HepG2 (cell line): ENCODE measurements at regions not wholly inside any gene's neighbourhood (a gene's known extent, or its start where the extent isn't known, plus 50 kb on each side); places are given as distances from the start of the nearest gene placed in this dataset.

Experiments
- ATAC-seq: fragments of 200-7000 bp; cut with Tn5 transposase; 3 replicates; pipeline ENCODE4 v1.9.1; 2020; ENCODE audit warnings: mild to moderate bottlenecking, moderate library complexity
- BruUV-seq: library from RNA; stranded (reverse); fragments of 400-500 nt; replicated peaks from 2 replicates; lab custom pipeline; 2021; lab: Mats Ljungman, UMichigan
- CTCF ChIA-PET: fragments of 300-600 bp; formaldehyde crosslinking; extraction: SDS; loops from one replicate; lab custom pipeline; 2021; ENCODE audit warnings: low total read pairs, inconsistent platforms, low intra/inter-chr PET ratio; lab: Yijun Ruan, JAX
- POLR2A ChIA-PET: fragments of 350-600 bp; sonication (Branson Sonifier 250); formaldehyde crosslinking; loops from one replicate; lab custom pipeline; 2020; ENCODE audit warnings: antibody characterized with exemption, inconsistent platforms; lab: Yijun Ruan, JAX
- DNase-seq: peaks from one replicate; pipeline ENCODE4 v3.0.0-alpha.2; 2015; ENCODE audit warnings: low spot score
- FAIRE-seq: peaks from 3 replicates; lab custom pipeline; 2011; peaks lifted over from hg19 to GRCh38; lab: Jason Lieb, UNC
- H2AFZ ChIP-seq: one replicate; pipeline ENCODE4 v1.6.1; 2011; ENCODE audit warnings: low read length, inconsistent platforms
- H3K27ac ChIP-seq: fragments of 300-600 bp; 3 replicates; pipeline ENCODE4 v1.8.0; 2011; ENCODE audit warnings: mixed run types, mild to moderate bottlenecking, mixed read lengths, low read length, inconsistent platforms; ENCODE audit not compliant: insufficient read depth; ENCODE audit errors: extremely low read length
- H3K27me3 ChIP-seq, 2 experiments: fragments of 200-600 bp in 1 of 2; 2 replicates in 1 of 2; 3 replicates in 1 of 2; pipeline versions ENCODE4 v1.6.0 to v1.8.0; 2011; ENCODE audit warnings: low read length in 2 of 2, mild to moderate bottlenecking in 2 of 2, moderate library complexity in 2 of 2, inconsistent platforms in 1 of 2; ENCODE audit not compliant: insufficient read depth in 2 of 2, control insufficient read depth in 1 of 2
- H3K36me3 ChIP-seq, 2 experiments: fragments of 200-600 bp in 1 of 2; replicated peaks in 1 of 2; 2 replicates in 1 of 2; 3 replicates in 1 of 2; pipeline versions ENCODE4 v1.5.1 to v1.8.0; 2011; ENCODE audit warnings: low read length in 2 of 2, inconsistent platforms in 1 of 2; ENCODE audit not compliant: insufficient read depth in 2 of 2, control insufficient read depth in 1 of 2
- H3K4me1 ChIP-seq: 2 replicates; pipeline ENCODE4 v1.5.1; 2012; ENCODE audit warnings: low read length, inconsistent platforms; ENCODE audit not compliant: insufficient read depth
- H3K4me2 ChIP-seq: 2 replicates; pipeline ENCODE4 v1.6.0; 2011; ENCODE audit warnings: low read depth, low read length, inconsistent platforms
- H3K4me3 ChIP-seq, 3 experiments: fragments of 200-600 bp in 1 of 3; sonication (generic), shearing (Covaris generic) in 1 of 3; replicated peaks in 1 of 3; 2 replicates each; pipeline ENCODE4 v1.5.1; 2011 to 2016; ENCODE audit warnings: low read length in 3 of 3, inconsistent platforms in 2 of 3, low read depth in 2 of 3, mild to moderate bottlenecking in 2 of 3, control low read depth in 1 of 3, mixed read lengths in 1 of 3; ENCODE audit not compliant: insufficient read depth in 1 of 3
- H3K79me2 ChIP-seq: one replicate; pipeline ENCODE4 v1.6.1; 2011; ENCODE audit warnings: low read length, inconsistent platforms; ENCODE audit not compliant: insufficient read depth
- H3K9ac ChIP-seq: 2 replicates; pipeline ENCODE4 v1.6.0; 2011; ENCODE audit warnings: mild to moderate bottlenecking, low read depth, low read length, inconsistent platforms; ENCODE audit not compliant: insufficient read depth
- H3K9me3 ChIP-seq: 2 replicates; pipeline ENCODE4 v1.5.1; 2012; ENCODE audit warnings: mild to moderate bottlenecking, low read length
- H4K20me1 ChIP-seq: 2 replicates; pipeline ENCODE4 v1.6.0; 2011; ENCODE audit warnings: inconsistent platforms, mild to moderate bottlenecking, low read length, moderate library complexity; ENCODE audit not compliant: insufficient read depth
- CCAR2 ChIP-seq: fragments of 200-400 bp; formaldehyde crosslinking; optimal IDR thresholded peaks from 2 replicates; pipeline ENCODE3; 2018; ENCODE audit warnings: low read depth, mild to moderate bottlenecking, low read length, moderate library complexity
- DPF2 ChIP-seq: sonication (generic); formaldehyde crosslinking; IDR thresholded peaks from 2 replicates; pipeline ENCODE4 v1.4.0; 2020; ENCODE audit warnings: mild to moderate bottlenecking, low read depth, missing genetic modification reagents, borderline replicate concordance
- EED ChIP-seq: sonication (generic); formaldehyde crosslinking; IDR thresholded peaks from 2 replicates; pipeline ENCODE4 v1.5.0; 2020; ENCODE audit warnings: mild to moderate bottlenecking, missing genetic modification reagents
- HDAC2 ChIP-seq: sonication (generic); formaldehyde crosslinking; IDR thresholded peaks from 2 replicates; pipeline ENCODE4 v1.4.0; 2020; ENCODE audit warnings: missing genetic modification reagents
- HNRNPUL1 ChIP-seq: fragments of 200-400 bp; formaldehyde crosslinking; IDR thresholded peaks from 2 replicates; pipeline ENCODE4 v1.6.1; 2017; ENCODE audit warnings: low read depth, mild to moderate bottlenecking, low read length, moderate library complexity
- MIXL1 ChIP-seq: IDR thresholded peaks from 2 replicates; pipeline ENCODE4 v1.6.1; 2016
- NFKBIZ ChIP-seq: IDR thresholded peaks from 2 replicates; pipeline ENCODE4 v1.6.1; 2018; ENCODE audit warnings: missing genetic modification reagents, missing compliant biosample characterization
- RFXANK ChIP-seq: IDR thresholded peaks from 2 replicates; pipeline ENCODE4 v1.6.1; 2016
- TSC22D2 ChIP-seq: sonication (generic); formaldehyde crosslinking; IDR thresholded peaks from 2 replicates; pipeline ENCODE4 v1.5.1; 2020; ENCODE audit warnings: missing genetic modification reagents, mild to moderate bottlenecking, borderline replicate concordance
- ZBTB20 ChIP-seq: sonication (generic); formaldehyde crosslinking; IDR thresholded peaks from 2 replicates; pipeline ENCODE4 v1.8.1; 2023; ENCODE audit warnings: missing genetic modification reagents, low read depth, mild to moderate bottlenecking, borderline replicate concordance
- ZNF24 ChIP-seq: fragments of 450-650 bp; IDR thresholded peaks from 2 replicates; pipeline ENCODE4 v1.6.1; 2017; ENCODE audit warnings: antibody characterized with exemption, mild to moderate bottlenecking
- ZNF281 ChIP-seq: sonication (generic); formaldehyde crosslinking; IDR thresholded peaks from 2 replicates; pipeline ENCODE4 v1.4.0; 2020; ENCODE audit warnings: missing genetic modification reagents, borderline replicate concordance
- ZNF343 ChIP-seq: sonication (generic); formaldehyde crosslinking; IDR thresholded peaks from 2 replicates; pipeline ENCODE4 v1.4.0; 2020; ENCODE audit warnings: mild to moderate bottlenecking, missing genetic modification reagents
- ZNF383 ChIP-seq: sonication (generic); formaldehyde crosslinking; IDR thresholded peaks from 2 replicates; pipeline ENCODE4 v1.4.0; 2020; ENCODE audit warnings: missing genetic modification reagents, mild to moderate bottlenecking, borderline replicate concordance
- ZNF770 ChIP-seq: sonication (generic); formaldehyde crosslinking; IDR thresholded peaks from 2 replicates; pipeline ENCODE4 v1.5.0; 2020; ENCODE audit warnings: mild to moderate bottlenecking, missing genetic modification reagents
- WGBS: methylation state at CpG from one replicate; pipeline ENCODE4 v1.1.6; 2017; ENCODE audit warnings: low lambda C conversion rate; 5-methylcytosine and 5-hydroxymethylcytosine counted together
- in situ Hi-C: cut with HindIII; loops from 2 replicates; pipeline ENCODE4 v1.10.0; 2017; ENCODE audit warnings: low pct_unique_long_range_greater_than_20kb; ENCODE audit not compliant: extremely low pct_ligation_motif_present
- intact Hi-C: fragments of 100-400 bp; cut with micrococcal nuclease; formaldehyde crosslinking; loops from one replicate; pipeline ENCODE4 v1.10.0; 2022; ENCODE audit not compliant: unreplicated experiment
- TF ChIP-seq, protein P1 (sequence below): sonication (generic); formaldehyde crosslinking; IDR thresholded peaks from 2 replicates; pipeline ENCODE4 v1.4.0; 2020; ENCODE audit warnings: mild to moderate bottlenecking, missing genetic modification reagents

DNA sequence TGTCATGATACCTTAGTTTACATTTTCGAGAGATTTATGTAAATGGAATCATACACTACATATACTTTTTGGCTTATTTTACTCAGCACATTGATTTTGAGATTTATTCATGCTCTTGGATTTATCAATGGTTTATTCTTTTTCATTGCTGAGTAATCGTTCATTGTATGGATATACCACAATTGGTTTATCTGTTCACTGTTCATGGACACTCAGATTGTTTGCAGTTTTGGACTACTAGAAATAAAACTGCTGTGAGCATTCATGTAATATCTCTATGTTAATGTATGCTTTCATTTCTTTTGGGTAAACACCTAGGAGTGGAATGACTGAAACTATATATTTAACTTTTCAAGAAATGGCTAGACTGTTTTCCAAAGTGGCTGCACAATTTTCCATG, 550.9 kb upstream of the ADAMTS9 start:
- H3K4me1 ChIP-seq: no peaks in the 10 kb centered on the region
- no peak overlapping the region for H2AFZ ChIP-seq
- no peak for TF ChIP-seq HNRNPUL1
- no peak for TF ChIP-seq RFXANK
- no peak for TF ChIP-seq CCAR2
- no peak for TF ChIP-seq ZNF770
- TF ChIP-seq NFKBIZ (CRISPR knock-in tag): no peak
- TF ChIP-seq TSC22D2: no peak
- TF ChIP-seq ZNF343 (CRISPR knock-in tag): no peak
- TF ChIP-seq DPF2: no peak
- TF ChIP-seq, protein P1, sequence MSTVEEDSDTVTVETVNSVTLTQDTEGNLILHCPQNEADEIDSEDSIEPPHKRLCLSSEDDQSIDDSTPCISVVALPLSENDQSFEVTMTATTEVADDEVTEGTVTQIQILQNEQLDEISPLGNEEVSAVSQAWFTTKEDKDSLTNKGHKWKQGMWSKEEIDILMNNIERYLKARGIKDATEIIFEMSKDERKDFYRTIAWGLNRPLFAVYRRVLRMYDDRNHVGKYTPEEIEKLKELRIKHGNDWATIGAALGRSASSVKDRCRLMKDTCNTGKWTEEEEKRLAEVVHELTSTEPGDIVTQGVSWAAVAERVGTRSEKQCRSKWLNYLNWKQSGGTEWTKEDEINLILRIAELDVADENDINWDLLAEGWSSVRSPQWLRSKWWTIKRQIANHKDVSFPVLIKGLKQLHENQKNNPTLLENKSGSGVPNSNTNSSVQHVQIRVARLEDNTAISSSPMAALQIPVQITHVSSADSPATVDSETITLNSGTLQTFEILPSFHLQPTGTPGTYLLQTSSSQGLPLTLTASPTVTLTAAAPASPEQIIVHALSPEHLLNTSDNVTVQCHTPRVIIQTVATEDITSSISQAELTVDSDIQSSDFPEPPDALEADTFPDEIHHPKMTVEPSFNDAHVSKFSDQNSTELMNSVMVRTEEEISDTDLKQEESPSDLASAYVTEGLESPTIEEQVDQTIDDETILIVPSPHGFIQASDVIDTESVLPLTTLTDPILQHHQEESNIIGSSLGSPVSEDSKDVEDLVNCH: no peak
- TF ChIP-seq ZNF281 (CRISPR knock-in tag): no peak
- TF ChIP-seq ZBTB20 (CRISPR knock-in tag): no peak
- TF ChIP-seq EED (CRISPR knock-in tag): no peak
- no peak for TF ChIP-seq MIXL1 (CRISPR knock-in tag)
- TF ChIP-seq ZNF383 (CRISPR knock-in tag): no peak
- TF ChIP-seq ZNF24: no peak
- no peak for TF ChIP-seq HDAC2 (CRISPR knock-in tag)
- H3K27me3 ChIP-seq: peaks cover 0 to 7% of the 10 kb centered on the region in 2 experiments; a peak in 2 of 5 replicates
- no peak for ATAC-seq
- H4K20me1 ChIP-seq: no peaks in the 10 kb centered on the region
- H3K79me2 ChIP-seq: no peaks in the 10 kb centered on the region
- H3K9ac ChIP-seq: no peak overlapping the region
- H3K36me3 ChIP-seq: no peaks in the 10 kb centered on the region
- no peaks in the 10 kb centered on the region for H3K9me3 ChIP-seq
- WGBS: 4% methylated on average over 2 of the region's 2 CpGs
- DNase-seq: no peak
- H3K4me3 ChIP-seq: no peak overlapping the region
- no peak for FAIRE-seq
- in situ Hi-C loops (no loop called here), intact Hi-C loops (no loop called here)
- H3K27ac ChIP-seq: no peak overlapping the region
- POLR2A ChIA-PET: no interaction called here
- no TSS peak for BruUV-seq
- CTCF ChIA-PET: no interaction called here
- H3K4me2 ChIP-seq: no peak overlapping the region
